ENCODE measurements at regions not wholly inside any gene's neighbourhood (a gene's known extent, or its start where the extent isn't known, plus 50 kb on each side); places are given as distances from the start of the nearest gene placed in this dataset.

DNA sequence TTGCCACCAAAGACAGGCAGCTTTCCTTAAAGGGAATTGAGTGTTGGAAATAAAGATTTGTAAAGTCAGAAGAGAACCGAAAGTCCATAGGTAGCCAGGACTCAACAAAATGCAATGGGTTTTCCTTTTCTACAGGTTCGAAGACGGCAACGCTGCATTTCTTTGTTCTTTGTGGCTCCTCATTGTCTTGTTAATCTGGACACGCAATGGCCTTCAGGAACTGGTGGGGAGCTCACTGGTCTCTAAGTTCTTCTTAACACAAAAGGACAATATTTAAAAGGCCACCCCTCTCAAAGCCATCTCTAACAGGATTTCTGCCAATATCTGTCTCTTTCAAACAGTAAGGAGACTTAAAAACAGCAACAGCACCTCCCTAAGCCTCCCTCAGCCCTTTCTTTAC lies 170.6 kb downstream of the RMI1 start:
- TF ChIP-seq, protein P1, sequence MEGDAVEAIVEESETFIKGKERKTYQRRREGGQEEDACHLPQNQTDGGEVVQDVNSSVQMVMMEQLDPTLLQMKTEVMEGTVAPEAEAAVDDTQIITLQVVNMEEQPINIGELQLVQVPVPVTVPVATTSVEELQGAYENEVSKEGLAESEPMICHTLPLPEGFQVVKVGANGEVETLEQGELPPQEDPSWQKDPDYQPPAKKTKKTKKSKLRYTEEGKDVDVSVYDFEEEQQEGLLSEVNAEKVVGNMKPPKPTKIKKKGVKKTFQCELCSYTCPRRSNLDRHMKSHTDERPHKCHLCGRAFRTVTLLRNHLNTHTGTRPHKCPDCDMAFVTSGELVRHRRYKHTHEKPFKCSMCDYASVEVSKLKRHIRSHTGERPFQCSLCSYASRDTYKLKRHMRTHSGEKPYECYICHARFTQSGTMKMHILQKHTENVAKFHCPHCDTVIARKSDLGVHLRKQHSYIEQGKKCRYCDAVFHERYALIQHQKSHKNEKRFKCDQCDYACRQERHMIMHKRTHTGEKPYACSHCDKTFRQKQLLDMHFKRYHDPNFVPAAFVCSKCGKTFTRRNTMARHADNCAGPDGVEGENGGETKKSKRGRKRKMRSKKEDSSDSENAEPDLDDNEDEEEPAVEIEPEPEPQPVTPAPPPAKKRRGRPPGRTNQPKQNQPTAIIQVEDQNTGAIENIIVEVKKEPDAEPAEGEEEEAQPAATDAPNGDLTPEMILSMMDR (IDR thresholded peaks at IDR 0.05; ENCODE audit: insufficient read depth, low read depth, low read length, missing control alignments) = no peak

DNA sequence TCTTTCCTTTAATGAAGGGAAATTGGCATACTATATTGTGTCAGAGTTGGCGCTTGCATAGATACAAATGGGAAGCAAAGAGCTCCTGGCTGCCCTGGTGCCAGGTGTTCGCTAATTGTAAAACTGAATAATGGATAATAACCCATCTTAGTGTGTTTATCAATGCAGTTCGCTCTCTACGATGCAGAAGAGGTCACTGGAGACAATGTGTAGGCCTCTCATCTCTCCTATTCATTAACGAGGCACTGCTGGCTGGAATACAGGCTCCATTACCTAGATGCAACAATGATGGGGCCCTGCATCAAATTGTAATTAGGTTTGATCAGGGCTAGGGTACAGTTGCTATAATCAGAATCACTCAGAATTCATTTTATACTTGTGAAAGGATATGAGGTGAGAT lies 171.0 kb downstream of the RMI1 start:
- H3K4me3 ChIP-seq (ENCODE audit: low read length) = no peak overlapping the region
- DNase-seq (ENCODE audit: low read depth) = no peak
- TF ChIP-seq, protein P1 (IDR thresholded peaks at IDR 0.05; ENCODE audit: insufficient read depth, low read depth, low read length, missing control alignments) = no peak

More for the DNA sequence above, 170.6 kb downstream of the RMI1 start:
- DNase-seq (ENCODE audit: low read depth) = no peak
- H3K4me3 ChIP-seq (ENCODE audit: low read length) = no peak overlapping the region

DNA sequence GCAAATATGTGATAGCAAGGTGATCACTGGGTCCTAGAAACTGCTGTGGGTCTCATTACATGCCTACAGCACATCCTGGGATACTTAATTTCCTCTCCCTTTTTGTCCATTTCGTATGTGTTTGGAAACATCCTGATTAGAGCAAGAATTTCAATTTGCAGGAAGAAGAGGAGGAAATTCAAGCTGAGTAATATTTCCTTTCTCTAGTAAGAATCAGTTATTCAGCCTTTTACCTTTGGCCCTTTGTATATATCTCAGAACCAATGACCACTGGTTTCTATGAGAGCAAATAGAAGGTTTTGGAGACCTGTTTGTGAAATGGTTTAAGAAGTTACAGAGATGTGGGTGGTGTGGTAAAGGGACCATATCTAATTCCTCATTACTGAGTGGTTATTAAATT lies 171.6 kb downstream of the RMI1 start:
- no peak for DNase-seq (ENCODE audit: low read depth)
- H3K4me3 ChIP-seq (ENCODE audit: low read length) = no peak overlapping the region
- TF ChIP-seq, protein P1 (IDR thresholded peaks at IDR 0.05; ENCODE audit: insufficient read depth, low read depth, low read length, missing control alignments) = no peak

GRCh38 chr9:84153885-84154284 lies 173.3 kb downstream of the RMI1 start:
- H3K4me3 ChIP-seq (ENCODE audit: low read length) = no peak overlapping the region
- DNase-seq (ENCODE audit: low read depth) = peak; percentile 29
- TF ChIP-seq, protein P1 (IDR thresholded peaks at IDR 0.05; ENCODE audit: insufficient read depth, low read depth, low read length, missing control alignments) = no peak

GRCh38 chr9:84154320-84154719 lies 173.7 kb downstream of the RMI1 start:
- no peak overlapping the region for H3K4me3 ChIP-seq (ENCODE audit: low read length)
- TF ChIP-seq, protein P1 (IDR thresholded peaks at IDR 0.05; ENCODE audit: insufficient read depth, low read depth, low read length, missing control alignments) = no peak
- DNase-seq (ENCODE audit: low read depth) = peak; percentile 40

DNA sequence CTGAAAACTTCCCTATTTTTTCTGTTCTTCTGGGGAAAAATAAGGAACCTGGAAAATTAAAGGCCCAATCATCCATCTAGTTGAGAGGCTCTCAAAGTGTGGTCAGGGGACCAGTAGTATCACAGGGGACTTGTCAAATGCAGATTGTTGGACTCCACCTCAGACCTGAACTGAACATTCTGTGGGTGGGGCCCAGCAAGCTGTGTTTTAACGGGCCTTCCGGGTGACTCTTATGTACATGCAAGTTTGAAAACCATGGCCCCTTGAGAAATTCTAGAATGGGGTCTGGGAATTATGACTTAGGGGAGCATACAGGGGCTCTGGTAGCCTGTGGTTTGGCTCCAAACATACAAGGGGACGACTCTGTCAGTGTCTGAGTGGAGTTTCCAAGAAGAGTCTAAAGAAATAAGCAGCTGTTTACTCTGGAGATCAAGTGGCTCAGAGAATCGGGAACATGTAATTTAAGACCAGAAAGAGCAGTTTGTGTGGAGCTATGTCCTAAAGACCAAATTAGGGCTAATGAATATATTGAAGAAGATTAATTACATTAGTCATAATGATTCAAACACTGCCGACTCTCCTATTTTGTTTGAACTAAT lies 177.4 kb downstream of the SLC28A3 start:
- TF ChIP-seq, protein P1 (IDR thresholded peaks at IDR 0.05; ENCODE audit: insufficient read depth, low read depth, low read length, missing control alignments) = no peak
- no peak overlapping the region for H3K4me3 ChIP-seq (ENCODE audit: low read length)
- DNase-seq (ENCODE audit: low read depth) = no peak

DNA sequence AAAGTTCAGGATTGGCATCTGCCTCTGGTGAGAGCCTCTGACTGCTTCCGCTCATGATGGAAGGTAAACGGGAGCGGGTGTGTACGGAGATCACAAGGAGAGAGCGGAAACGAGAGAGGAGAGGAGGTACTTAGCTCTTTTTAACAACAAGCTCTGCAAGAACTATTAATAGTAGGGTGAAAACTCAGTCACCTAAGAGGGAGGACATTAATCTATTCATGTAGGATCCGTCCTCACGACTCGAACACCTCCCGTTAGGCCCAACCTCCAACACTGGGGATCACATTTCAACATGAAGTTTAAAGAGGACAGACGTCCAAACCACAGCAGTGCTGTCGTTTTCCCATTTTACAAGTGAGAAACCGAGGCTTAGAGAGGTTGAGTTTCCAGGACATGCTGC lies 173.7 kb downstream of the SLC28A3 start:
- TF ChIP-seq, protein P1 (IDR thresholded peaks at IDR 0.05; ENCODE audit: insufficient read depth, low read depth, low read length, missing control alignments) = no peak
- H3K4me3 ChIP-seq (ENCODE audit: low read length) = no peak overlapping the region
- no peak for DNase-seq (ENCODE audit: low read depth)
